NCI-H2171 (cell line): ENCODE measurements at regions not wholly inside any gene's neighbourhood (a gene's known extent, or its start where the extent isn't known, plus 50 kb on each side); places are given as distances from the start of the nearest gene placed in this dataset.
A peak's percentile ranks its signal among the peaks of the same experiment; 100 is the strongest.

Experiments
- DNase-seq: peaks from one replicate; lab custom pipeline; 2025; lab: John Stamatoyannopoulos, UW

DNA sequence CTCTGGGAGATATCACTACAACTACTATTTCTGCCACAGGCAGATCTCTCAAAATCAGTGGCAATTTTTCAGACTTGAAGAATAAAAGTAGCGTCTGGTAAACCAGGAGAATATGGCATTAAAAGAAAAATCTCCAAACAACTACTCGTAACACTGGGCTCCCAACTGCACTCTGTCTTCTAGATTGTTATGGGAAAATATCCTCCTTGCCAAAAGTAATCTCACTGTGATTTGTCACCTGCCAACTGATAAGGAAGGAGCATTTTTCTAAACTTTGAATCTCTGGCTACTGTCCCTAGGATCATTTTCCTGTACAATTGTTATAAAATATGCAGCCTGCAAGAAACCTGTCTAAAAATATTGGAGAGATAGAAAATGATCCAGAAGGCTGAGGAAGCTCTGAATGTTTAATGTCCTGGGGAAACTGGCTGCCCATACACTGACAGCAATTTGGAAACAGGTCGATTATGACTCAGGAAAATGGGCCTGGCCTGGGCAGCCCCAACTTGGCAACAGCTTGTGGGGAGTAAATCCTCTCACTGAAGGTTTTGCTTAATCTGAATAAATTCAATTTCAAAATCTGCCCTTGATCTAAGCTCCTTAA, 90.5 kb upstream of the DBX1 start:
- no peak for DNase-seq

- no peak for DNase-seq
These were observed 89.5 kb upstream of the DBX1 start for GRCh38 chr11:20249796-20250195.

- peak; percentile 12 for DNase-seq
These were observed 89.1 kb upstream of the DBX1 start for GRCh38 chr11:20249378-20249777.

DNA sequence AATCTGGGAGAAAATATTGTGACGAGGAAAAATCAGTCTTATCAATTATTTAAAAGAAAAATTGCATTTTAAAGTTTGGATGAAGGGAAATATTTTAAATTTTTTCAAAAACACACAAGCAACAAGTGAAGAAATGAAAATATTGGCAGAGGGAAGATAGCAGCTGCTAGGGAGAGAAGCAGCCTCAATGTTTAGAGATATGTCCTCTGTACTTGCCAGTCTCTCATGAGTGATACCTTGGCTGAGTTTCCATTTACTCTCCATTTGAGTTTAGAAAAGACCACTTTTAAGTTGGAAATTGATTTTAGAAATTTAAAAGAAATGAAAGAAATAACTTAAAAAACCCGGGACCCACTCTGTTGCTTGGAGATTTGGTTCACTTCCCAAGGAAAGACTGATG, 88.6 kb upstream of the DBX1 start:
- DNase-seq: no peak

DNA sequence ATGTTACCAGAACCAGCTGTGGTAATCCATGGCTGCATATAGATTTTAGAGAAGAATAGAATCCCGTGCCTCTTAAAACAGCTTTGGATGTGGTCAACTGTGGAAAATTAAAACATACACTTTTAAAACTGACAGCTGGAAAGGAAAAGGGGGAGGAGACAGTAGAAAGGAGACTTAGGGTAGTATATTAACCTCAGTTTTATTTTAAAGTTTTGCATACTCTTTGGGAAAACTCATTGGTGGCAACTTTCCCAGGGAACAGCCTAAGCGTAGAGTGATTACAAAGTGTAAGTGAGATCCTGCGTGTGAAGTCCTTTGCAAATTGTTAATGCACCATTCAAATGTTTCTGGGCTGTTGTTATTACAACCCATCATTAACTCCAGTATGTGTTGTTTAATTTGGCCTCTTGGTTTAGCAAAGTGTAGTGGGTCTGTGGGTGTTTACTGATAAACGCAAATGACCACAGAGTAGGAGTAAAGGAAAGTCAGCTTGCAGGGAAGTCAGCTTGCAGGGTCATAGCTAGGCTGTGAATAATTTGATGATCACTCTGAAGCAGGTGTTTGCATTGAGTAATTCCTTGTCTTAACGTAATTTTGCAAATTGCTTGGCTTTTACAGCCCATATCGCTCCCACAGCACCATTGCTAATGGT, 88.0 kb upstream of the DBX1 start:
- no peak for DNase-seq

GRCh38 chr11:20247591-20248007, 87.3 kb upstream of the DBX1 start:
- no peak for DNase-seq

DNA sequence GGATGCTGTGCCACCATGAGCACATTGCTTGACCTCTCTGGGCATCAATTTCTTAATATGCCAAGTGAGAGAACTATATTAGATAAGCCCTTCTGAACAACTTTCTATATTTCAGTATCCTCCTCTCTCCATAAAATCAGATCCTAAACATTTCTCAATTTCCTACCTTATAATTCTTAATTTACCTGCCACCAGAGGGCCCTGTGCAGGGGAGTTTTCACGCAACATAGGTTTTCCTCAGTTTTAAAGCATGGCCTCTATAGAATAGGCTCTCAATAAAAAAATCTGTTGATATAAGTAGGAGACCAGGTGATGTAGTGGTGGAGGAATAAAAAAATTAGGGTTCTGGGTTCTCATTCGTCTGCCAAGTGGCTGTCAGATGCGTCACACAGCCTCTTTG, 83.7 kb upstream of the DBX1 start:
- no peak for DNase-seq

DNA sequence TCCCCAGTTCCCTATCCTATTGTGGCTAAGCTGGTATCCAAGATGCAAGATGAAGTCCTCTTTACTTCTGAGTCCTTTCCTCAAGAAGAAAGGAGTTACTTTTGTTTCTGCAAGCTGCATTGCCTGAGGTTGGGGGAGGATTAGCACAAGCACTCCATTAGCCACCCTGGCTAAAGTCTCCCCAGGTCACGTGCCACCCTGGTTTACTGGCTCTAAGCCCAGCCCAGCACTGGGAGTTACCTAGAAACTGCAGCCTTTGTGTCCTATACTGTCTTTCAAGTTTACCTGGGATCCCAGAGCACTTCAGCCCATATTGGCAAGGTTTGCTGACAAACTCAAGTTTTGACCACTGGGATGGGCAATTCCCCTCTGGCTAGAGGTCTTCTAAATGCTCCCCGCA, 78.4 kb upstream of the DBX1 start:
- DNase-seq: no peak

GRCh38 chr11:20235164-20235563, 74.9 kb upstream of the DBX1 start:
- DNase-seq: no peak

- no peak for DNase-seq
These were observed 67.4 kb upstream of the DBX1 start for GRCh38 chr11:20227631-20228030.

DNA sequence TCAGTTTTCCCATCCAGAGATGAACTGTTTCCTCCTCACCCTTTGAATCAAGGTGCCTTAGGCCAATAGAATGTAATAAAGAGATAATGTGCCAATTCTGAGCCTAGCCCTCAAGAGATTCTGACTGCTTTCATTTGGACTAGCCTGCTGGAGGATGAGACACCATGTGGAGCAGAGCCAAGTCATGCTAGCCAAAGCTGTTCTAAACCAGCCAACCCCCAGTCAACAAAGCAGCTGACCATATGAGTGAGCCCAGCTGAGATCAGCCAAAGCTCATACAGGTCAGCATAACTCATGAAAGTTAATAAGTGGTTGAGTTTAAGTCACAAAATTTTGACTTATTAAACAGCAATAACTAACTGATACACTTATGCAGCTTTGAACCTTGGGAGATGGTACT, 66.7 kb upstream of the DBX1 start:
- no peak for DNase-seq

- DNase-seq: no peak
These were observed 61.3 kb upstream of the DBX1 start for GRCh38 chr11:20221566-20221965.

DNA sequence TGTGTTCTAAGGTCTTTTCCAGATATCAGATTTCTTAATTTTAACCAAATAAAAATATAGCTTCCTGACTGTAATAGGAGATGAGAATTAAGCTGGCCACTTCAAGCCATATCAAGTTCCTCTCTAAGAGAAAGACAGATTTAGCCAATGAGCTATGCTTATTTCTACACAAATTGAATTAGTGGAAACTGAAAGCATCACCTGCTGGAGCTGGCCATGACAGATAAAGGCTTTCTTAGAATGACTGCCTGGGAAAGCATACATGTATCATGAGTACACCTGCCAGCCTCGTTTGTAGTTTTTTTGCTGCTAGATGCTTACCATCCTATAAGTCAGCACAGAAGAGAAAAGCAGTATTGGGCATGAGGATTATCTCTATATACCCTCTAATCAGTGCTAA, 53.5 kb upstream of the DBX1 start:
- no peak for DNase-seq

DNA sequence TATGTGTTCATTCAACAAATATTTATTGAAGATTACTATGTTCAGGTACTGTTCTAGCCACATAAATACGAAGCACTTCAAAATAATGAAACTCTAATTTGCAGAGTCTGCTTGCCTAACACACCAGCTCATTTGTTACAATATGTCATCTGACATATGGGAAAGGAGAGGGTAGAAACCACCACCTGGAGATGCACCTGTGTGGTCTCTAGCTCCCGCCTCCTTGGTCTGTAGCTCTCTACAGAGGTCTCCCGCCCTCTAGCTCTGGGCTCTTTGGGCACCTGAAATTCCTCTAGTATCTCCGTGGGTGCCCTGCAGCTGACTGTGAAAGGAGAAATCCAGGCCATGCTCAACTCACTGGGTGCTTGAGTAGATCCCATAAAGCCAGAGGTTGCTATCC, 51.4 kb upstream of the DBX1 start:
- DNase-seq: no peak
